ENCODE measurements at regions not wholly inside any gene's neighbourhood (a gene's known extent, or its start where the extent isn't known, plus 50 kb on each side); places are given as distances from the start of the nearest gene placed in this dataset.
"Not testable (repeated sequence)": the region's sequence is repeated elsewhere in the genome, so short reads cannot be mapped to it uniquely, and the experiment has no call there.

DNA sequence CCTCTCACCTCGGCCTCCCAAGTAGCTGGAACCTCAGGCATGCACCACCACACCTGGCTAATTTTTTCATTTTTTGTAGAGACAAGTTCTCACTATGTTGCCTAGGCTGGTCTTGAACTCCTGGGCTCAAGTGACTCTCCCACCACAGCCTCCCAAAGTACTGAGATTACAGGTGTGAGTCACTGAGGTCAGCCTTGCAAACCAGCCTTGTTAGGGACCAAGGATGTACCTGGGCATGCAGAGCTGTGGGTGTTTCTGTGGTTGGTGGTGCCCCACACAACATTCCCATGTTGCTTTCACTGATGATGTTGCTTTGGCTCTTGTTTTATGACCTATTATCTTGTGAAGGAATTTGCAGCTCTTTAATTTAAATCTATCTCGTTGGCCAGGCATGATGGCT lies 54.8 kb downstream of the OTUD1 start:
- DNase-seq (ENCODE audit: low spot score): no peak
- in situ Hi-C loops (cut with HindIII; ENCODE audit: low sequenced_read_pairs): no loop called here

- in situ Hi-C loops (cut with HindIII; ENCODE audit: low sequenced_read_pairs): no loop called here
- DNase-seq (ENCODE audit: low spot score): no peak
These were observed 57.9 kb downstream of the OTUD1 start for GRCh38 chr10:23496727-23497126.

GRCh38 chr10:23499372-23500132 lies 60.7 kb downstream of the OTUD1 start:
- in situ Hi-C loops (cut with HindIII; ENCODE audit: low sequenced_read_pairs): no loop called here

GRCh38 chr10:23505797-23506465 lies 67.1 kb downstream of the OTUD1 start:
- no peak for DNase-seq (ENCODE audit: low spot score)
- in situ Hi-C loops (cut with HindIII; ENCODE audit: low sequenced_read_pairs): no loop called here

More at GRCh38 chr10:23499372-23500132, 60.7 kb downstream of the OTUD1 start:
- DNase-seq (ENCODE audit: low spot score): no peak

DNA sequence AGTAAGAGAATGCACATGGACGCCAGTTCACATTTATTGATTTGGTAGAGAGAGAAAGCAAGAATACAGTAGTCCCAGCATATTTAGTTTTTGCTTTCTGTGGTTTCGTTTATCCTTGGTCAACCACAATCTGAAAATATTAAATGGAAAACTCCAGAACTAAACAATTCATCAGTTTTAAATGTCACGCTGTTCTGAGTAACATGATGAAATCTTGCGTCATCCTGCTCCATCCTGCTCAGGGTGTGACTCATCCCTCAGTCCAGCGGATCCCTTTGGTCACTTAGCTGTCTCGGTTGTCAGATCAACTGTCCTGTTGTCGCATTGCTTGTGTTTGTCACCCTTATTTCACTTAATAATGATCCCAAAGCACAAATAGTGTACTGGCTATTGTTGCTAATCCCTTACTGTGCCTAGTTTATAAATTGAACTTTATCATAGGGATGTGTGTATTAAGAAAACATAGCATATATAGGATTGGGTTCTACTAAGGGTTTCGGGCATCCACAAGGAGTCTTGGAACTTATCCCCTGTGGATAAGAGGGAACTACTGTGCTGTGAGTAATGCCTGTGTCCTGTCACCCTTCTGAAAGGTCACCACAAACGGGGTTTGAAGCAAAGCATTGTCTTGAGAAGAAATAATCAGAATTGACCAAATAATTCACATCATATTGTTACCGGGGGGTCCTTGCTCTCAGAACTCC lies 73.6 kb downstream of the OTUD1 start:
- in situ Hi-C loops (cut with HindIII; ENCODE audit: low sequenced_read_pairs): no loop called here
- no peak for DNase-seq (ENCODE audit: low spot score)

GRCh38 chr10:23513621-23514020 lies 74.7 kb downstream of the OTUD1 start:
- in situ Hi-C loops (cut with HindIII; ENCODE audit: low sequenced_read_pairs); DNase-seq (ENCODE audit: low spot score): not testable (repeated sequence)

- no peak for DNase-seq (ENCODE audit: low spot score)
- in situ Hi-C loops (cut with HindIII; ENCODE audit: low sequenced_read_pairs): no loop called here
These were observed 75.4 kb downstream of the OTUD1 start for GRCh38 chr10:23514321-23514720.

GRCh38 chr10:23516530-23516929 lies 77.7 kb downstream of the OTUD1 start:
- DNase-seq (ENCODE audit: low spot score): peak; percentile 8
- in situ Hi-C loops (cut with HindIII; ENCODE audit: low sequenced_read_pairs): no loop called here

GRCh38 chr10:23517155-23517554 lies 78.3 kb downstream of the OTUD1 start:
- in situ Hi-C loops (cut with HindIII; ENCODE audit: low sequenced_read_pairs): no loop called here
- no peak for DNase-seq (ENCODE audit: low spot score)

DNA sequence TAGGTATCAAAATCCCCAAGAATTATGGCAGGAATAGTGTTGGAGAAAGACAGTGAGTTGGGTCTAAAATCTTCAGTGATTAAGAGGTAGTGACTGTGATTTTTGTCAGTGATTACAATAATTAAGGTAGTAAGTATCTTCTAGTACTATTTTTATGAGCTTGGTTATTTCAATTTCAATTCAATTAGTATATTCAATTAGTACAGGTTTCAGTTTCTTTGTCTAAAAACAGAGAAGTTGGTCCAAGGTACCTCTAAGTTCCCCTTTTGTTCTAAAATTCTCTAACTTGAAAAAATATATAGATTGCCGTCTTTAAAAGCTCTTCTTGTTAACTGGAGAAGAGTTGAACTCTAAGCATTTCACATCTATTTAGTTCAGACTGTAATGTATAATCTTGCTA lies 82.9 kb downstream of the OTUD1 start:
- DNase-seq (ENCODE audit: low spot score): no peak
- in situ Hi-C loops (cut with HindIII; ENCODE audit: low sequenced_read_pairs): no loop called here

- DNase-seq (ENCODE audit: low spot score): no peak
- in situ Hi-C loops (cut with HindIII; ENCODE audit: low sequenced_read_pairs): no loop called here
These were observed 83.5 kb downstream of the OTUD1 start for GRCh38 chr10:23522345-23522744.

DNA sequence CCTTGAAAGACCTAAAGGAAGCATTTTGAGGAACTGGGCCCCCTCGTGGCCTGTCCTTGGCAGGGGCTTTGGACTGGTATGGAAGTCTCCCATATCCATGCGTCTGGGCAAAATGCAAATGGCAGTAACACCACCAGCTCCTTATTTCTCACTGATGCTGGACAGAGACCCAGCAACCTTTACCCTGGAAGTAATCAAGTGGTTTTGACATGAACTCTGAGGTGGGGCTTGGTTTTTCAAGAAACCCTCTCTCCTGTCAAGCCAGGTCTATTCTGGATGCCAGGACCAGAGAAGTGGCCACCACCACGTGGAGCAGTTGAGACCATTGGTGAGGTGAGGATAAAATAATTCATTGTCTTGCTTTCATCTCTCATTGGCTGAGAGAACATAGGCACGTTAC lies 84.4 kb downstream of the OTUD1 start:
- in situ Hi-C loops (cut with HindIII; ENCODE audit: low sequenced_read_pairs): no loop called here

GRCh38 chr10:23525406-23525805 lies 86.5 kb downstream of the OTUD1 start:
- peak; percentile 35 for DNase-seq (ENCODE audit: low spot score)
- in situ Hi-C loops (cut with HindIII; ENCODE audit: low sequenced_read_pairs): no loop called here

More for the DNA sequence above, 84.4 kb downstream of the OTUD1 start:
- DNase-seq (ENCODE audit: low spot score): no peak

- in situ Hi-C loops (cut with HindIII; ENCODE audit: low sequenced_read_pairs): no loop called here
- no peak for DNase-seq (ENCODE audit: low spot score)
These were observed 89.5 kb downstream of the OTUD1 start for GRCh38 chr10:23528419-23528818.

DNA sequence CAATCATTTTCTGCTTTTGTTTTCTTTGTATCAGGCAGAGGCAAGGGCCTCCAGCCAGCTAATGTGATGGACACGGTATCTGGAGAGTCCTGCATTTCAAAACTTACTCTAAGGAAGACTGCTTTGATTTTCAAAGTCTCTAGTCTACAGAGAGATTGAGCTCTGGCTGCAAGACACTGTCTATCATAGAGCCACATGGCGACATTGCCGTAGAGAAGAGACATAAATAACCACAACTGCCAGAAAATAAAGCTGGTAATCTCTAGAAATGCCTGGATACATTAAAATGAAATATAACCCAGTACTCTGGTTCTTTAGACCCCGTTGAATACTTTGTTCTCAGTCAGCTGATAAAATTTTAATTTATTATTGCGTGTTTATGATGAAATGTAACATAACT lies 90.8 kb downstream of the OTUD1 start:
- in situ Hi-C loops (cut with HindIII; ENCODE audit: low sequenced_read_pairs): no loop called here
- no peak for DNase-seq (ENCODE audit: low spot score)

- in situ Hi-C loops (cut with HindIII; ENCODE audit: low sequenced_read_pairs): no loop called here
- DNase-seq (ENCODE audit: low spot score): no peak
These were observed 91.2 kb downstream of the OTUD1 start for GRCh38 chr10:23530079-23530478.

GRCh38 chr10:23533212-23533611 lies 94.3 kb downstream of the OTUD1 start:
- in situ Hi-C loops (cut with HindIII; ENCODE audit: low sequenced_read_pairs): no loop called here
- no peak for DNase-seq (ENCODE audit: low spot score)

GRCh38 chr10:23534326-23534725 lies 95.5 kb downstream of the OTUD1 start:
- no peak for DNase-seq (ENCODE audit: low spot score)
- in situ Hi-C loops (cut with HindIII; ENCODE audit: low sequenced_read_pairs): no loop called here

DNA sequence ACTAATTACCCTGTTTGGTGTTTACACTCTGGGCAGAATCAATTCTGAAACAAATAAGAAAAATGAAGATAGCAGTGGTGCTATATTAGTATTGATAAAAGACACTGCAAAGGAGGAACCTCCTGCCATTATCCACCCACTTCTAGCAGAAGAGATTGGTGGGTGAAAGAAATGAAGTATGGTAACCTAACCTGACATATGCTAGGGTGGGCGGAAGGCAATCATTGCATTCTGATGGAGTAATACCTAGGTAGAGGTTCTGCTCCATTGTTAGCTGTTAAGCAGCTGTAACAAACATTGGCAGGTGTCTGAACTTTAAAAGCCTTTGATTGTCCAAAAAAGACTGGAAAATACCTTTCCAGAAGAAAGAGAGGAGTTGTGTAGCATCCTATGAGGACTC lies 95.9 kb downstream of the OTUD1 start:
- in situ Hi-C loops (cut with HindIII; ENCODE audit: low sequenced_read_pairs): no loop called here
- DNase-seq (ENCODE audit: low spot score): no peak

DNA sequence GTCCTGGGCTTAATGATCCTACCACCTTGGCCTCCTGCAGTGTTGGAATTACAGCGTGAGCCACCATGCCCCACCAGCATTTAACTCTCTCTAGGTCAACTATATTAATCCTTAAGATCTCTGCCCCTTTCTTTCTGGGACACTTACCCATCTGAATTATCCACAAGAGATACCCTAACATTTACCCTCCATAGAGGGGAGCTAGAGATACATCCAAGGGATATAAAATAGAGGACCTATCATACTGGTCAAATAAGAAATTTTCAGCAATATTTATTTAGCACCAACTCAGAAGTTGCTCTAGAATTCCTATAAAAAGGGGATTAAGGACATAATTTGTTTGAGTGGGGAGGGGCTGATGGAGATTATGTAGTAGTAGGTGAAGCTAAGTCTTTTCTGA lies 96.5 kb downstream of the OTUD1 start:
- in situ Hi-C loops (cut with HindIII; ENCODE audit: low sequenced_read_pairs): no loop called here
- no peak for DNase-seq (ENCODE audit: low spot score)
